NB4 (cell line): ENCODE measurements at regions not wholly inside any gene's neighbourhood (a gene's known extent, or its start where the extent isn't known, plus 50 kb on each side); places are given as distances from the start of the nearest gene placed in this dataset.

ENCODE experiments used
- DNase-seq: peaks from one replicate; pipeline ENCODE4 v3.0.0; 2010; ENCODE audit warnings: low read depth
- H3K4me3 ChIP-seq: one replicate; pipeline ENCODE4 v1.5.1; 2011; ENCODE audit warnings: mild to moderate bottlenecking, low read depth, low read length, moderate library complexity
- CTCF ChIP-seq: IDR thresholded peaks from one replicate; pipeline ENCODE4 v1.5.1; 2012; ENCODE audit warnings: low read depth, low read length
- MAX ChIP-seq: IDR thresholded peaks from 2 replicates; pipeline ENCODE4 v1.6.1; 2011; ENCODE audit warnings: low read depth, low read length
- MYC ChIP-seq: IDR thresholded peaks from 2 replicates; pipeline ENCODE4 v1.6.1; 2011; ENCODE audit warnings: low read depth, low read length
- POLR2A ChIP-seq: IDR thresholded peaks from 2 replicates; pipeline ENCODE4 v1.6.1; 2011; ENCODE audit warnings: mild to moderate bottlenecking; ENCODE audit not compliant: insufficient read length; ENCODE audit errors: extremely low read depth

- no peak for TF ChIP-seq MAX
- no peak for TF ChIP-seq POLR2A
- no peak for TF ChIP-seq MYC
- TF ChIP-seq CTCF: no peak
- no peak overlapping the region for H3K4me3 ChIP-seq
- DNase-seq: no peak
These were observed 337.2 kb upstream of the SLC39A10 start for GRCh38 chr2:195319548-195320412.

- no peak for DNase-seq
These were observed 337.9 kb upstream of the SLC39A10 start for GRCh38 chr2:195319112-195319460.

GRCh38 chr2:195318440-195319111, 338.4 kb upstream of the SLC39A10 start:
- peak; percentile 69 for DNase-seq
- TF ChIP-seq CTCF (peak; percentile 39), MAX (no peak), MYC (no peak), POLR2A (no peak)
- no peak overlapping the region for H3K4me3 ChIP-seq

More at GRCh38 chr2:195319112-195319460, 337.9 kb upstream of the SLC39A10 start:
- TF ChIP-seq POLR2A (no peak), MAX (no peak), CTCF (no peak), MYC (no peak)
- no peak overlapping the region for H3K4me3 ChIP-seq

GRCh38 chr2:195317550-195317949, 339.5 kb upstream of the SLC39A10 start:
- TF ChIP-seq CTCF: no peak
- no peak for TF ChIP-seq MYC
- no peak for TF ChIP-seq MAX
- no peak for TF ChIP-seq POLR2A
- H3K4me3 ChIP-seq: no peak overlapping the region
- DNase-seq: no peak

GRCh38 chr2:195316486-195316885, 340.5 kb upstream of the SLC39A10 start:
- DNase-seq: no peak

More at GRCh38 chr2:195316486-195316885, 340.5 kb upstream of the SLC39A10 start:
- TF ChIP-seq CTCF: no peak
- no peak for TF ChIP-seq MAX
- TF ChIP-seq MYC: no peak
- no peak for TF ChIP-seq POLR2A
- H3K4me3 ChIP-seq: no peak overlapping the region
